Osteocyte (in vitro differentiated cells): ENCODE measurements at regions not wholly inside any gene's neighbourhood (a gene's known extent, or its start where the extent isn't known, plus 50 kb on each side); places are given as distances from the start of the nearest gene placed in this dataset.

ENCODE experiments used
- DNase-seq: peaks from one replicate; pipeline ENCODE4 v3.0.0; 2021; ENCODE audit warnings: mixed read lengths; ENCODE audit not compliant: unreplicated experiment; ENCODE audit errors: extremely low spot score
- H3K27ac Mint-ChIP-seq: one replicate; pipeline ENCODE4 v1.8.0; 2021; ENCODE audit warnings: mild to moderate bottlenecking, mixed read lengths; ENCODE audit not compliant: unreplicated experiment
- H3K27me3 Mint-ChIP-seq: one replicate; pipeline ENCODE4 v1.8.0; 2021; ENCODE audit warnings: mixed read lengths; ENCODE audit not compliant: unreplicated experiment
- H3K36me3 Mint-ChIP-seq: one replicate; pipeline ENCODE4 v1.8.0; 2021; ENCODE audit warnings: mixed read lengths; ENCODE audit not compliant: unreplicated experiment
- H3K4me1 Mint-ChIP-seq: one replicate; pipeline ENCODE4 v1.8.0; 2021; ENCODE audit warnings: mixed read lengths; ENCODE audit not compliant: unreplicated experiment
- H3K4me3 Mint-ChIP-seq: one replicate; pipeline ENCODE4 v1.8.0; 2021; ENCODE audit warnings: mild to moderate bottlenecking, moderate library complexity, mixed read lengths; ENCODE audit not compliant: unreplicated experiment
- H3K9me3 Mint-ChIP-seq: one replicate; pipeline ENCODE4 v1.8.0; 2021; ENCODE audit warnings: mixed read lengths; ENCODE audit not compliant: unreplicated experiment
- CTCF ChIP-seq: fragments of 200-600 bp; sonication (generic); IDR thresholded peaks from 2 replicates; pipeline ENCODE4 v1.5.0; 2021; ENCODE audit warnings: antibody characterized with exemption, mild to moderate bottlenecking, moderate library complexity

GRCh38 chr15:47334805-47335535 lies 382.3 kb upstream of the SEMA6D start:
- no peak for DNase-seq
- Mint-ChIP-seq H3K27me3 (no peaks in the 10 kb centered on the region), H3K36me3 (no peaks in the 10 kb centered on the region), H3K9me3 (no peaks in the 10 kb centered on the region), H3K27ac (no peak overlapping the region), H3K4me1 (no peaks in the 10 kb centered on the region), H3K4me3 (no peak overlapping the region)
- TF ChIP-seq CTCF: no peak

GRCh38 chr15:47337106-47337505 lies 380.2 kb upstream of the SEMA6D start:
- Mint-ChIP-seq H3K9me3 (no peaks in the 10 kb centered on the region), H3K4me3 (no peak overlapping the region)

GRCh38 chr15:47337836-47338235 lies 379.5 kb upstream of the SEMA6D start:
- H3K4me3 Mint-ChIP-seq: no peak overlapping the region
- H3K27me3 Mint-ChIP-seq: no peaks in the 10 kb centered on the region
- H3K4me1 Mint-ChIP-seq: no peaks in the 10 kb centered on the region
- no peaks in the 10 kb centered on the region for H3K9me3 Mint-ChIP-seq
- no peaks in the 10 kb centered on the region for H3K36me3 Mint-ChIP-seq
- no peak overlapping the region for H3K27ac Mint-ChIP-seq
- DNase-seq: no peak
- TF ChIP-seq CTCF: no peak

More at GRCh38 chr15:47337106-47337505, 380.2 kb upstream of the SEMA6D start:
- Mint-ChIP-seq H3K27me3 (no peaks in the 10 kb centered on the region), H3K27ac (no peak overlapping the region), H3K36me3 (no peaks in the 10 kb centered on the region), H3K4me1 (no peaks in the 10 kb centered on the region)
- DNase-seq: no peak
- no peak for TF ChIP-seq CTCF

- DNase-seq: no peak
- H3K27ac Mint-ChIP-seq: no peak overlapping the region
- no peaks in the 10 kb centered on the region for H3K27me3 Mint-ChIP-seq
- no peaks in the 10 kb centered on the region for H3K36me3 Mint-ChIP-seq
- TF ChIP-seq CTCF: no peak
- no peak overlapping the region for H3K4me3 Mint-ChIP-seq
- H3K9me3 Mint-ChIP-seq: no peaks in the 10 kb centered on the region
- no peaks in the 10 kb centered on the region for H3K4me1 Mint-ChIP-seq
These were observed 378.5 kb upstream of the SEMA6D start for GRCh38 chr15:47338771-47339170.

- Mint-ChIP-seq H3K4me3 (no peak overlapping the region), H3K36me3 (no peaks in the 10 kb centered on the region), H3K27me3 (no peaks in the 10 kb centered on the region), H3K9me3 (no peaks in the 10 kb centered on the region), H3K27ac (no peak overlapping the region), H3K4me1 (no peaks in the 10 kb centered on the region)
- TF ChIP-seq CTCF: no peak
- no peak for DNase-seq
These were observed 377.3 kb upstream of the SEMA6D start for GRCh38 chr15:47339800-47340570.
